B cell (primary cell): ENCODE measurements at regions not wholly inside any gene's neighbourhood (a gene's known extent, or its start where the extent isn't known, plus 50 kb on each side); places are given as distances from the start of the nearest gene placed in this dataset.
"Not testable (repeated sequence)": the region's sequence is repeated elsewhere in the genome, so short reads cannot be mapped to it uniquely, and the experiment has no call there.

ENCODE experiments used
- ATAC-seq: fragments of 200-7000 bp; cut with Tn5 transposase; one replicate; pipeline ENCODE4 v1.10.0; 2021; ENCODE audit warnings: low read depth, mild to moderate bottlenecking, moderate number of reproducible peaks, moderate library complexity
- CTCF ChIA-PET: fragments of 350-600 bp; sonication (Branson Sonifier 250); formaldehyde crosslinking; loops from one replicate; lab custom pipeline; 2021; ENCODE audit warnings: antibody characterized with exemption, inconsistent platforms; lab: Charles Lee
- POLR2A ChIA-PET: fragments of 350-600 bp; sonication (Branson Sonifier 250); formaldehyde crosslinking; loops from one replicate; lab custom pipeline; 2021; ENCODE audit warnings: antibody characterized with exemption; lab: Charles Lee
- DNase-seq: peaks from one replicate; pipeline ENCODE4 v3.0.0; 2013
- H2AFZ ChIP-seq: 2 replicates; pipeline ENCODE4 v1.6.1; 2012; ENCODE audit warnings: mild to moderate bottlenecking, low read depth, low read length; ENCODE audit not compliant: insufficient read depth, poor library complexity, severe bottlenecking
- H3K27ac ChIP-seq, 2 donors: 1 replicate in 1 of 2; 2 replicates in 1 of 2; pipeline ENCODE4 v1.5.1; 2012 to 2013; ENCODE audit warnings: low read length in 2 of 2, mild to moderate bottlenecking in 2 of 2, moderate library complexity in 1 of 2
- H3K27me3 ChIP-seq, 4 experiments: fragments of 200-600 bp in 1 of 4; sonication (generic) in 1 of 4; replicated peaks in 1 of 4; 1 replicate in 2 of 4; 2 replicates in 2 of 4; pipeline versions ENCODE4 v1.6.1 to v1.7.0; 2013 to 2016; ENCODE audit warnings: low read length in 3 of 4, mild to moderate bottlenecking in 2 of 4, mixed read lengths in 1 of 4, moderate library complexity in 1 of 4; ENCODE audit not compliant: insufficient read depth in 4 of 4, control insufficient read depth in 3 of 4; ENCODE audit errors: control extremely low read depth in 1 of 4
- H3K36me3 ChIP-seq, 2 experiments: replicated peaks in 1 of 2; 1 replicate in 1 of 2; 2 replicates in 1 of 2; pipeline versions ENCODE4 v1.6.1 to v1.7.1; 2013; ENCODE audit warnings: low read length in 1 of 2; ENCODE audit not compliant: insufficient read depth in 2 of 2, control insufficient read depth in 1 of 2; ENCODE audit errors: control extremely low read depth in 1 of 2, extremely low read depth in 1 of 2
- H3K4me1 ChIP-seq, 2 donors: fragments of 200-600 bp in 1 of 2; sonication (generic) in 1 of 2; 1 replicate in 1 of 2; 2 replicates in 1 of 2; pipeline versions ENCODE4 v1.5.1 to v1.6.1; 2013 to 2017; ENCODE audit warnings: low read length in 2 of 2; ENCODE audit not compliant: control insufficient read depth in 2 of 2, insufficient read depth in 2 of 2
- H3K4me2 ChIP-seq: replicated peaks from 2 replicates; pipeline ENCODE3; 2012; ENCODE audit warnings: mild to moderate bottlenecking, low read depth, low read length; ENCODE audit not compliant: poor library complexity, severe bottlenecking
- H3K4me3 ChIP-seq, 5 experiments: fragments of 200-600 bp in 1 of 5; sonication (generic) in 1 of 5; 1 replicate in 3 of 5; 2 replicates in 2 of 5; pipeline versions ENCODE4 v1.5.1 to v1.7.0; 2011 to 2016; ENCODE audit warnings: low read length in 4 of 5, mild to moderate bottlenecking in 4 of 5, low read depth in 2 of 5, control low read depth in 1 of 5, moderate library complexity in 1 of 5; ENCODE audit not compliant: insufficient read depth in 1 of 5; ENCODE audit errors: control extremely low read depth in 1 of 5, extremely low read depth in 1 of 5
- H3K79me2 ChIP-seq: fragments of 200-600 bp; sonication (generic); one replicate; pipeline ENCODE4 v1.6.0; 2016; ENCODE audit warnings: low read length; ENCODE audit not compliant: control insufficient read depth, insufficient read depth
- H3K9ac ChIP-seq: fragments of 200-600 bp; sonication (generic); 2 replicates; pipeline ENCODE4 v1.6.1; 2017; ENCODE audit warnings: mild to moderate bottlenecking, low read length, moderate library complexity
- H3K9me3 ChIP-seq, 3 donors: one replicate each; pipeline versions ENCODE4 v1.6.1 to v1.7.1; 2013; ENCODE audit warnings: low read length in 2 of 3; ENCODE audit not compliant: control insufficient read depth in 2 of 3, insufficient read depth in 1 of 3; ENCODE audit errors: control extremely low read depth in 1 of 3
- H4K20me1 ChIP-seq: 2 replicates; pipeline ENCODE4 v1.6.0; 2012; ENCODE audit warnings: mild to moderate bottlenecking, low read length; ENCODE audit not compliant: insufficient read depth, control insufficient read depth, poor library complexity, severe bottlenecking
- H3K27ac Mint-ChIP-seq: one replicate; pipeline ENCODE4 v1.8.0; 2021; ENCODE audit warnings: mixed read lengths
- H3K27me3 Mint-ChIP-seq: one replicate; pipeline ENCODE4 v1.8.0; 2021; ENCODE audit warnings: mixed read lengths
- H3K4me1 Mint-ChIP-seq: one replicate; pipeline ENCODE4 v1.8.0; 2021; ENCODE audit warnings: mixed read lengths
- H3K4me3 Mint-ChIP-seq: one replicate; pipeline ENCODE4 v1.8.0; 2021; ENCODE audit warnings: mixed read lengths
- H3K9me3 Mint-ChIP-seq: one replicate; pipeline ENCODE4 v1.8.0; 2022; ENCODE audit warnings: mixed read lengths; ENCODE audit not compliant: insufficient read depth
- EZH2 ChIP-seq: IDR thresholded peaks from 2 replicates; pipeline ENCODE4 v1.6.1; 2012; ENCODE audit warnings: borderline replicate concordance, low read depth, mild to moderate bottlenecking, moderate library complexity, low read length; ENCODE audit not compliant: insufficient read depth, poor library complexity, severe bottlenecking
- WGBS: methylation state at CpG from one replicate; pipeline ENCODE4 v1.1.5; 2013; ENCODE audit warnings: missing lambda C conversion rate; ENCODE audit not compliant: insufficient coverage; 5-methylcytosine and 5-hydroxymethylcytosine counted together
- intact Hi-C: fragments of 100-400 bp; cut with micrococcal nuclease; formaldehyde crosslinking; loops from one replicate; pipeline ENCODE4 v1.10.0; 2022
- TF ChIP-seq, protein P1 (sequence below): fragments of 200-600 bp; IDR thresholded peaks from one replicate; pipeline ENCODE4 v1.8.0; 2022; ENCODE audit warnings: antibody characterized with exemption, mild to moderate bottlenecking

- H3K36me3 ChIP-seq, H3K27me3 ChIP-seq, H3K4me1 ChIP-seq, H4K20me1 ChIP-seq, POLR2A ChIA-PET, H3K4me3 ChIP-seq, H3K4me3 Mint-ChIP-seq, ATAC-seq, H3K9ac ChIP-seq, DNase-seq, H3K9me3 Mint-ChIP-seq, H2AFZ ChIP-seq, H3K4me1 Mint-ChIP-seq, H3K79me2 ChIP-seq, H3K4me2 ChIP-seq, CTCF ChIA-PET, H3K9me3 ChIP-seq, H3K27ac Mint-ChIP-seq, H3K27me3 Mint-ChIP-seq, H3K27ac ChIP-seq: not testable (repeated sequence)
- TF ChIP-seq, protein P1, sequence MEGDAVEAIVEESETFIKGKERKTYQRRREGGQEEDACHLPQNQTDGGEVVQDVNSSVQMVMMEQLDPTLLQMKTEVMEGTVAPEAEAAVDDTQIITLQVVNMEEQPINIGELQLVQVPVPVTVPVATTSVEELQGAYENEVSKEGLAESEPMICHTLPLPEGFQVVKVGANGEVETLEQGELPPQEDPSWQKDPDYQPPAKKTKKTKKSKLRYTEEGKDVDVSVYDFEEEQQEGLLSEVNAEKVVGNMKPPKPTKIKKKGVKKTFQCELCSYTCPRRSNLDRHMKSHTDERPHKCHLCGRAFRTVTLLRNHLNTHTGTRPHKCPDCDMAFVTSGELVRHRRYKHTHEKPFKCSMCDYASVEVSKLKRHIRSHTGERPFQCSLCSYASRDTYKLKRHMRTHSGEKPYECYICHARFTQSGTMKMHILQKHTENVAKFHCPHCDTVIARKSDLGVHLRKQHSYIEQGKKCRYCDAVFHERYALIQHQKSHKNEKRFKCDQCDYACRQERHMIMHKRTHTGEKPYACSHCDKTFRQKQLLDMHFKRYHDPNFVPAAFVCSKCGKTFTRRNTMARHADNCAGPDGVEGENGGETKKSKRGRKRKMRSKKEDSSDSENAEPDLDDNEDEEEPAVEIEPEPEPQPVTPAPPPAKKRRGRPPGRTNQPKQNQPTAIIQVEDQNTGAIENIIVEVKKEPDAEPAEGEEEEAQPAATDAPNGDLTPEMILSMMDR, result peak; percentile 13
- intact Hi-C loops, result loop anchor here (5.0 kb wide), 1 partner anchor 359 kb away; no protein-coding TSS in a partner anchor
- WGBS, result no CpG with 5 or more reads among the region's 6 CpGs
Measured at GRCh38 chr4:73671348-73671747, 51.1 kb upstream of the RASSF6 start.

DNA sequence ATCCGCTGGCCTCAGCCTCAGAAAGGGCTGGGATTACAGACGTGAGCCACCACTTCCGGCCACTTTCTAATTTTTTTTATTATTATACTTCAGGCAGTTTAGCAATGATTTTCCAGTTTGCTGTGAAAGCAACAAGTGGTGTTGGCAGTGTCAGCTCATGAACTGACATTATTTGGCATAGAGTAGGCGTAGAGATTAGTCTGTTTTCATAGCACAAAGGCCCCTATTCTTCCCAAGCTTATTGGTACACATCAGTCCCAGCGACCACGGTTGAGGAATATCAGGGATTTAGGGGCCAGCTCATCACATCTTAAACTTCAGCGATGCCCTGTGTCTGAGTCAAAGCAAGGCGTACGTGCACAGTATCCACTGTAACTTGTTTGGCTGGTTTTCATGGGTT lies 53.0 kb upstream of the RASSF6 start:
- CTCF ChIA-PET, result interaction anchor here (1.0 to 1.1 kb wide), 2 partner anchors 100 to 362 kb away, joined by 3 read pairs; no protein-coding TSS in a partner anchor
- peaks cover 6% of the 10 kb centered on the region for H3K4me1 Mint-ChIP-seq
- intact Hi-C loops, result loop anchor here (5.0 kb wide), 1 partner anchor 361 kb away; no protein-coding TSS in a partner anchor

More for the DNA sequence above, 53.0 kb upstream of the RASSF6 start:
- Histone ChIP-seq H2AFZ (no peak overlapping the region), H3K9ac (no peak overlapping the region), H3K36me3 (no peaks in the 10 kb centered on the region), H3K4me3 (no peak overlapping the region), H3K4me1 (no peaks in the 10 kb centered on the region), H4K20me1 (no peaks in the 10 kb centered on the region), H3K27ac (no peak overlapping the region), H3K4me2 (no peak overlapping the region), H3K27me3 (no peaks in the 10 kb centered on the region), H3K9me3 (no peaks in the 10 kb centered on the region), H3K79me2 (no peaks in the 10 kb centered on the region)
- Mint-ChIP-seq H3K27me3 (peaks cover 9% of the 10 kb centered on the region), H3K4me3 (no peak overlapping the region), H3K27ac (no peak overlapping the region), H3K9me3 (no peaks in the 10 kb centered on the region)
- ATAC-seq, result no peak
- TF ChIP-seq EZH2, result no peak
- TF ChIP-seq, protein P1, result no peak
- POLR2A ChIA-PET, result no interaction called here
- 95% methylated on average over 5 of the region's 9 CpGs for WGBS
- no peak for DNase-seq
